B cell (primary cell): ENCODE measurements at regions not wholly inside any gene's neighbourhood (a gene's known extent, or its start where the extent isn't known, plus 50 kb on each side); places are given as distances from the start of the nearest gene placed in this dataset.

ENCODE experiments used
- EZH2 ChIP-seq: IDR thresholded peaks from 2 replicates; pipeline ENCODE4 v1.6.1; 2012; ENCODE audit warnings: borderline replicate concordance, low read depth, mild to moderate bottlenecking, moderate library complexity, low read length; ENCODE audit not compliant: insufficient read depth, poor library complexity, severe bottlenecking
- TF ChIP-seq, protein P1 (sequence below): fragments of 200-600 bp; IDR thresholded peaks from one replicate; pipeline ENCODE4 v1.8.0; 2022; ENCODE audit warnings: antibody characterized with exemption, mild to moderate bottlenecking

GRCh38 chr5:2205185-2205585 lies 322.5 kb upstream of the IRX4 start:
- TF ChIP-seq, protein P1, sequence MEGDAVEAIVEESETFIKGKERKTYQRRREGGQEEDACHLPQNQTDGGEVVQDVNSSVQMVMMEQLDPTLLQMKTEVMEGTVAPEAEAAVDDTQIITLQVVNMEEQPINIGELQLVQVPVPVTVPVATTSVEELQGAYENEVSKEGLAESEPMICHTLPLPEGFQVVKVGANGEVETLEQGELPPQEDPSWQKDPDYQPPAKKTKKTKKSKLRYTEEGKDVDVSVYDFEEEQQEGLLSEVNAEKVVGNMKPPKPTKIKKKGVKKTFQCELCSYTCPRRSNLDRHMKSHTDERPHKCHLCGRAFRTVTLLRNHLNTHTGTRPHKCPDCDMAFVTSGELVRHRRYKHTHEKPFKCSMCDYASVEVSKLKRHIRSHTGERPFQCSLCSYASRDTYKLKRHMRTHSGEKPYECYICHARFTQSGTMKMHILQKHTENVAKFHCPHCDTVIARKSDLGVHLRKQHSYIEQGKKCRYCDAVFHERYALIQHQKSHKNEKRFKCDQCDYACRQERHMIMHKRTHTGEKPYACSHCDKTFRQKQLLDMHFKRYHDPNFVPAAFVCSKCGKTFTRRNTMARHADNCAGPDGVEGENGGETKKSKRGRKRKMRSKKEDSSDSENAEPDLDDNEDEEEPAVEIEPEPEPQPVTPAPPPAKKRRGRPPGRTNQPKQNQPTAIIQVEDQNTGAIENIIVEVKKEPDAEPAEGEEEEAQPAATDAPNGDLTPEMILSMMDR, result no peak
- no peak for TF ChIP-seq EZH2
